Activated CD4-positive, alpha-beta memory T cell treated with anti-CD3 and anti-CD28 coated beads for 36 hours (primary cell): ENCODE measurements at regions not wholly inside any gene's neighbourhood (a gene's known extent, or its start where the extent isn't known, plus 50 kb on each side); places are given as distances from the start of the nearest gene placed in this dataset.

Experiments used
- CTCF ChIA-PET: fragments of 350-600 bp; sonication (Branson Sonifier 250); formaldehyde crosslinking; loops from one replicate; lab custom pipeline; 2021; ENCODE audit warnings: antibody characterized with exemption, inconsistent platforms; lab: Charles Lee
- POLR2A ChIA-PET: fragments of 350-600 bp; sonication (Branson Sonifier 250); formaldehyde crosslinking; loops from one replicate; lab custom pipeline; 2021; ENCODE audit warnings: antibody characterized with exemption; lab: Charles Lee
- DNase-seq: peaks from one replicate; pipeline ENCODE4 v3.0.0-alpha.2; 2020
- H3K27ac Mint-ChIP-seq: one replicate; pipeline ENCODE4 v1.8.0; 2021; ENCODE audit warnings: mixed read lengths
- H3K27me3 Mint-ChIP-seq: one replicate; pipeline ENCODE4 v1.8.0; 2021; ENCODE audit warnings: mixed read lengths
- H3K36me3 Mint-ChIP-seq: one replicate; pipeline ENCODE4 v1.8.0; 2021; ENCODE audit warnings: mixed read lengths
- H3K4me1 Mint-ChIP-seq: one replicate; pipeline ENCODE4 v1.8.0; 2021; ENCODE audit warnings: low read depth, mixed read lengths
- H3K4me3 Mint-ChIP-seq: one replicate; pipeline ENCODE4 v1.8.0; 2021; ENCODE audit warnings: mild to moderate bottlenecking, mixed read lengths
- H3K9me3 Mint-ChIP-seq: one replicate; pipeline ENCODE4 v1.8.0; 2021; ENCODE audit warnings: mixed read lengths
- intact Hi-C: fragments of 100-400 bp; cut with micrococcal nuclease; formaldehyde crosslinking; loops from one replicate; pipeline ENCODE4 v1.15.1; 2023

DNA sequence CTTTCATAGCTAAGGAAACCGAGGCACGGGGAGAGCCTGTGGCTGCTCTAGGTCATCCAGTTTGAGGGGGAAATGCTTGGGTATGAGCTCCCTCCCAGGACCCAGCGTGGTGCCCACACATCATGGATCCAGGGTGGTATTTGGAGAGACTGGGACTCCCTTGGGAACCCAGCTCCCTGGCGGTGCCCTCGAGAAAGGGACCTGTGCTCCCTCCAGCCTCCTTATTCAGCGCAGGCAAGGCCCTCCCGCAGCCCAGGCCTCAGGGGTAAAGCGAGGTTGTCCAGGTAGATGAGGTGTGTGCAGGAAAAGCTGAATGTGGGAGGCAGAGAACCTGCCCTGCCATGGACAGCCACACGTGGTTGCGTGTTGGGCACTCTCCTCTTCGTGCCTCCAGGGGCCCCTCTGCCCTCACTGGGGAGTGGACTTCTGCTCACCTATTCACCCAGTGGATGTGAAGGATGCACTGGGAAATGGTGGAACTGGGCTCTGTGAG is 53.8 kb upstream of the GPR78 start:
- DNase-seq: no peak
- Mint-ChIP-seq H3K27ac (no peak overlapping the region), H3K4me3 (no peak overlapping the region), H3K36me3 (no peaks in the 10 kb centered on the region), H3K4me1 (no peaks in the 10 kb centered on the region), H3K27me3 (peaks cover 2% of the 10 kb centered on the region), H3K9me3 (peaks cover 3% of the 10 kb centered on the region)
- ChIA-PET POLR2A (no interaction called here), CTCF (interaction anchor here (0.6 kb wide), 2 partner anchors 42 to 69 kb away, joined by 3 read pairs; no protein-coding TSS in a partner anchor)
- intact Hi-C loops: no loop called here

DNA sequence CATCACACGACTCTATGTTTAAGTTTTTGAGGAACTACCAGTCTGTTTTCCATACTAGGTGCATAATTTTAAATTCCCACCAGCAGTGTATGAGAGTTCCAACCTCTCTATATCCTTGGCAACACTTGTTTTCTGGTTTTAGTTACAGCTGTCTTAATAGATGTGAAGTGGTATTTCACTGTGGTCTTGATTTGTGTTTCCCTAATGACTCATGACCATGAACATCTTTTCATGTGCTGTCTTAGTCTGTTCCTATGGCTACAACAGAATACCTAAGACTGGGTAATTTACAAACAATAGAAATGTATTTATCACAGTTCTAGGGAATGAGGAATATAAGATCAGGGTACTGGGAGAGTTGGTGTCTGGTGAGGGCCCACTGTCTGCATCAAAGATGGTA is 51.5 kb upstream of the GPR78 start:
- Mint-ChIP-seq H3K4me1 (no peaks in the 10 kb centered on the region), H3K9me3 (no peaks in the 10 kb centered on the region), H3K27me3 (peaks cover 8% of the 10 kb centered on the region), H3K27ac (no peak overlapping the region), H3K4me3 (no peak overlapping the region), H3K36me3 (no peaks in the 10 kb centered on the region)
- DNase-seq: no peak
- intact Hi-C loops: no loop called here
- POLR2A ChIA-PET: no interaction called here
- CTCF ChIA-PET: no interaction called here
